HG02870 (cell line): ENCODE measurements at regions not wholly inside any gene's neighbourhood (a gene's known extent, or its start where the extent isn't known, plus 50 kb on each side); places are given as distances from the start of the nearest gene placed in this dataset.
"Not testable (repeated sequence)": the region's sequence is repeated elsewhere in the genome, so short reads cannot be mapped to it uniquely, and the experiment has no call there.

Source experiments
- ATAC-seq: cut with Tn5 transposase; IDR thresholded peaks from one replicate; pipeline ENCODE4 v1.9.1; 2021; ENCODE audit warnings: mild to moderate bottlenecking, moderate library complexity; ENCODE audit not compliant: unreplicated experiment

DNA sequence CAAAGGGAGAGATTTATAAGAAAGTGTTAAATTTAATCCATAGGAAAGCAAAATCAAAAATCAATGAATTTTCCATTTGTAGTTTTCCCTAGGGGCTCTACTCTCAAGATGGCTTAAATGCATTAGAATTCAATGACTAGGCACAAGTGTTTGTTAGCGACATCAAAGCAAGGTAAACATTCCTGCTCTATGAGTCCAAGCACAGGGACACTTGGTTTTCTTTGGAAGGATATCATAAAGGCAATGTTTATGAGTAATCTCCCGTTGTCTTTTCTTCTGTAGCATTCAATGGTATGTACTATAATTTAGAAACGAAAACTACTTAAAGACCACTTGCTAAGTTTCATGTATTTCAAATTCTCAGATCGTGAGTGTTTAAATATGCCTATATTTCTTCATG lies 54.8 kb upstream of the ZNF717 start:
- ATAC-seq: not testable (repeated sequence)

DNA sequence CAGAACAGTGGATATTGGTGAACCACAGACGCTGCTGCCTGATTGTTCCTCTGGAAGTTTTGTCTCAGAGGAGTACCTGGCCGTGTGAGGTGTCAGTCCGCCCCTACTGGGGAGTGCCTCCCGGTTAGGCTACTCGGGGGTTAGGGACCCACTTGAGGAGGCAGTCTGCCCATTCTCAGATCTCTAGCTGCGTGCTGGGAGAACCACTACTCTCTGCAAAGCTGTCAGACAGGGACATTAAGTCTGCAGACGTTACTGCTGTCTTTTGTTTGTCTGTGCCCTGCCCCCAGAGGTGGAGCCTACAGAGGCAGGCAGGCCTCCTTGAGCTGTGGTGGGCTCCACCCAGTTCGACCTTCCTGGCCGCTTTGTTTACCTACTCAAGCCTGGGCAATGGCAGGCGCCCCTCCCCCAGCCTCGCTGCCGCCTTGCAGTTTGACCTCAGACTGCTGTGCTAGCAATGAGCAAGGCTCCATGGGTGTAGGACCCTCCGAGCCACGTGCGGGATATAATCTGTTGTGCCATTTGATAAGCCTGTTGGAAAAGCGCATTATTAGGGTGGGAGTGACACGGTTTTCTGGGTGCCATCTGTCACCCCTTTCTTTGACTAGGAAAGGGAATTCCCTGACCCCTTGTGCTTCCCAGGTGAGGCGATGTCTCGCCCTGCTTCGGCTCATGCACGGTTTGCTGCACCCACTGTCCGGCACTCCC lies 65.1 kb upstream of the ZNF717 start:
- ATAC-seq: not testable (repeated sequence)

DNA sequence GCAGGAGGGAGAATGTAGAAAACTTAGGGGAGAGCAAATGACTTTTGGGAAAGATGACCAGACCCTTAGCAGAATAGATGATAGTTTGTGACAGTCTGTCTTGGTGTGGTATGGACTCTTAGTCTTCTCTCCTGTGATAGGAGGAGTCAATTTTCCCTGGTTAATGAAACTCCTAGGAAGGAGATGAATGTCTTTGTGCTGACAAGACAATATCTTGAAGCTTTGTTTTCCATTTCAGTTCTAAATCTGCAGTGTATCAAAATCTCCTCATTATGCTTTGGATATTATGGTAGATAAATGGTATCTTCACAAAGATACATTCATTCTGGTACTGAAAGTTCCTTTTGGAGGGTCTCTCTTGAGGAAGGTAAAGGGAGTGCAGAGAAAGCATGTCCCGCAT lies 77.8 kb upstream of the ZNF717 start:
- ATAC-seq: no peak

DNA sequence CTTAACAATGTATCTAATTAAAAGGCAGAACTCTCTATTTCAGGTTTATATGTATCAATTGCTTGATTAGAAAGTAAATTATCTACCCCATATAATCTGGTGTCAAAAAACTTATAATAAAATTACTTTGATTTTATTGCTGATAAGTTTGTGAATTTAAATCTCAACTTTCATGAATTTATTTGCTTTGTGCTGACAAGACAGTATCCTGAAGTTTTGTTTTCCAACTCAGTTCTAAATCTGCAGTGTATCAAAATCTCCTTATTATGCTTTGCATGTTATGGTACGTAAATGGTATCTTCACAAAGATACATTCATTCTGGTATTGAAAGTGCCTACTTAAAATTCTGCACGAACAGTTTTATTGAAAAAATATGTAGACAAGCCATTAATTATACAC lies 78.5 kb upstream of the ZNF717 start:
- ATAC-seq: no peak

DNA sequence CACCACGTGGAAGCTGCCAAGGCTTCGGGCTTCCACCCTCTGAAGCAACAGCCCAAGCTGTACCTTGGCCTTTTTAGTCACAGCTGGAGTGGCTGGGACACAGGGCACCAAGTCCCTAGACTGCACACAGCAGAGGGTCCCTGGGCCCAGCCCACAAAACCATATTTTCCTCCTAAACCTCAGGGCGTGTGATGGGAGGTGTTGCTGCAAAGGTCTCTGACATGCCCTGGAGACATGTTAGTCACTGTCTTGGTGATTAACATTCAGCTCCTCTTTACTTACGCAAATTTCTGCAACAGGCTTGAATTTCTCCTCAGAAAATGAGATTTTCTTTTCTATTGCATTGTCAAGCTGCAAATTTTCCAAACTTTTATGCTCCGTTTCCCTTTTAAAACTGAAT lies 98.4 kb upstream of the ZNF717 start:
- ATAC-seq: not testable (repeated sequence)

DNA sequence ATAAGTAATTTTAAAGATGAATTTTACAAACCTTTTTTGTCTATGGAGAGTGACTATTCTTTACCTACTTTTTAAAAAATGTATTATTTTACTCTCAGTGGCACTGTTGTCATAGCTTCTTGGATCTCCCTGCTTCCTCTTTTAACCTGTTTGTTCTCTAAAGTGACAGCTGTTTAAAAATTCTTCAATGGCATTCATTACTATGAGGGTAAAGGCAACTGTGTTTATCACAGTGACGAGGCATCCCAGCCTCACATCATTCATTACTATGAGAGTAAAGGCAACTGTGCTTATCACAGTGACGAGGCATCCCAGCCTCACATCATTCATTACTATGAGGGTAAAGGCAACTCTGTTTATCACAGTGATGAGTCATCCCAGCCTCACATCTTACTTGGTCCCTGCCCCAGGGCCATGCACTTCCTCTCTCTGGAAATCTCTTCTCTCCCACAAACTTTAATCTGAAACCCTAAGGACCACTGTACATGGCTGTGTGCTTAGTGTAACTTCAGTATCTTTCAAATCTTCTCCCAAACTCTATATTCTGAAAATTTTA lies 101.7 kb upstream of the ZNF717 start:
- ATAC-seq: no peak

DNA sequence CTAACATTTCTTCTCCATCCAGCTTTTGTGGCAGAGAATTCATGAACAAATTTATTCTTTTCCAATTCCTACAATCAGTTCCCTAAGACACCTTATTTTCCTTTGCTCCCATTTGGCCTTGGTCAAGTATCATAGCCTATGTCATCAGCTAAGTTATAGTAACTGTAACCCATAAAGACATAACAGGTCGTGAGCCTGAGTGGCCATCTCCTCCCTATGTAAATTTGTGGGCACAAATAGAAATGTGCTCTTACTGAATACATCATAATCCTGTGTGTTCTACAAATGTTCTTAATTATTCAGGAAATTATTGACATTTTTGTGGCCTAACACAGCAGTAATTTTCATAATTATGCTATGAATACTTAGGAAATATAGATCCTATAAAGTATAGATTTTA lies 108.9 kb upstream of the ZNF717 start:
- no peak for ATAC-seq

DNA sequence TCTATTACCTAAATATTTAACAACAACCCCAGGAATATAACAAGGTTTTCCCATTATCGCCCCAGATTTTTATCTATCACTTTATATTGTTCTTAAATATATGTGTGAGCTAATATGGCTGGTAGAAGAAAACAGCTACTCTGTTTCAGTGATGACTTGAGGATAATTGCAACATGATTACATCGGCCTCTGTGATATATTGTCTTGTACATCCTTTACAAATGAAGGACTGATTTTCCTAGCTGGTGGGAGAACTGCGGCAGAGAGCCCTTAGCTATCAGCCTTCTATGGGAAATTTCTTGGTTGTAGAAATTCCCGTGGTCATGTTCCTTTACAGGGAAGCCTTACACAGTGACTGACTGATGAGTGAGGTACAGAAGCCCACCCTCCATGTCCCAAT lies 110.9 kb upstream of the ZNF717 start:
- no peak for ATAC-seq

DNA sequence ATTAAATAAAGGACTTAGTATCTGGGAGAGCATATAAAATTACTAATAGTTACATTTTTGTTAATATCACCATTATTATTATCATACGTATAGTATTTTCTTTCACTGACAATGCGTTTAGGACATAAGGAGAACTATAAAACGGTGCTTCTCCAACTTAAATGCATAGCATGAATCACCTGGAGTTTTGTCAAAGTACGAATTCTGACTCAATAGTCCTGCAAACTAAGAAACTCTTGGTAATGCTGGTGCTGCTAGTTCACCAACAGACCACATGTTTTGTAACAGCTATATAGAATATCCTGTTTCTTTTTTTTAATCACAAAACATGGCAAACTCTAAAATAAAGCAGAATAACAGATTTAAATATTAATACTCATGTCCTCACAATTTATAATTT lies 116.1 kb upstream of the ZNF717 start:
- ATAC-seq: not testable (repeated sequence)

DNA sequence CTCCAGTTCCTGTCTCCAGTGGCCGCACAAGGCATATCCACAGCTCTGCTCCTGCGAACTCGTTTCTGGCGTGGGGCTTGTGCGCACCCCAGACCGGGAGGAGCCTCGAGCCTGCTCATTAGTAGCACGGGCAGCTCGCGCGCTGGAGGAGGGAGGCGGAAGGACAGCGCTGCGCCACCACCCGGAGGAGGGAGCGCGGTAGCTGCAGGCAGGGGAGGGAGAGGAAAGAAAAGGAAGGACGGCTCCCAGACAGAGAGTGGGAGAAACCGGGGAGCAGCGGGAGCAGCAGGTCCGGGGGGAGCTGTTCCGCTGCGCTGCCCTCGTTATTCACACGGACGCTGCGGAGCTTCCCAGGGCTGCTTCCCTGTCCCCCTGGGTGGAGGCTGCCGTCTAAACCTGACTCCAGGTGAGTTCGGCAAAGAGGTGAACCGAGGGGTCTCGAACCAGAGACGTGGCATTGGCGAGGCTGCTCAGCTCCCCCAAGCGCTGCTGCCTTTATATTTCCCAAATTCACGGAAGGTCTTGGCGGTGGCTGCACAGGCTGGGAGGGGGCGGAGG lies 121.3 kb upstream of the ZNF717 start:
- ATAC-seq: no peak

DNA sequence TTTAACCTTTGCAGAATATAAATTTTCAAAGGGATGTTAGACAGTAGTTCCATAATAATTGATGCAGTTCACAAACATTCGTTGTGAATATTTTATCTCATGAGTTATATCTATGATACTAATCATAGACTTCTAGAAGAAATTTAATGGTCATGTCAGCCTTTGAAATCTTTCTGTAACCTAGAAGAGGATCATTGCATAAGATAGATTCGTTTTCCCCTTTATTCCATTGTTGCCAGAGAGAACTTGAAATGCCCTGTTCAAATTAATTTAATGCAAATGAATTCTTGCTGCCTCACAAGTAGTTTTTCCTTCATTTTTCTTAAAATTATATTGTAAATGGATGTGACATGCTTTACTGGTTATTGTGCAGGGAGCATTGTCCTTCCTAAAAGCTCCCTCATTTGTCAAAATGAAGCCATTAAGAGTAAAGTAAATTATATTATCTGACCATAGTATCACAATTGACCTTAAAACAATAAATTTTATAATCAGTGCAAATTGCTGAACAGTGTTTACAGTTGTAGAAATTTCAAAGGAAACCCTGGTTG lies 128.5 kb upstream of the ZNF717 start:
- ATAC-seq: no peak

DNA sequence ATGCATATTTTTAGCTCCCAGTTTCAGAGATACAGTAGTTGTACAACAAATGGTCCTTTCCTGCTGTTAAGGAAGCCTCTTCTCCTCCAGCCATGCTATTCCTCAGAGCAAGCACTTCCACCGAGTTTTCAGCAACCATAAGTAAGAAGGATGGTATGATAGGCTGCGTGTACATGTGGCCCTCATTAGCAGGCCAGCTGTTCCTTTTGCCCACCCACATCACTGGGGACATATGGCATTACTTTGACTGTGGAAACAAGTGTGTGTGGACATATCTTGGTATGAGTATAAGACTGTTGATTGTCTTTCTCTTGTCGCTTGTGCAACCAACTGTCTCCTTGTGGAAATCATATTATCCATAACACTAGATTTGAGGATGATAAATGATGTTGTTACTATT lies 129.4 kb upstream of the ZNF717 start:
- not testable (repeated sequence) for ATAC-seq

DNA sequence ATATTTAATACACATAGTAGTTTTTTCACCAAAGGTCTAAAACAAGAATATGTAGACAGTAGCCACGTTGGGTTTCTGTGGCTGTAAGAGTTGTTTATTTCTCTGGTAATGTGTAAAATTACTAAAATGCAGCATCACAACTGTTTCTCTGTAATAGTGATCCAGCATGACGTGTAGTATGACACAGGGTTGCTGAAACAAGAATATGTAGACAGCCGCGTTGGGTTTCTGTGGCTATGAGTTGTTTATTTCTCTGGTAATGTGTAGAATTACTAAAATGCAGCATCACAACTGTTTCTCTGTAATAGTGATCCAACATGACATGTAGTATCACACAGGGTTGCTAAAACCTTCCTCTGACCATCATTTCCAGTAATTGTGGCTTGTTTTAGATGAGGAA lies 153.6 kb upstream of the ZNF717 start:
- ATAC-seq: no peak

DNA sequence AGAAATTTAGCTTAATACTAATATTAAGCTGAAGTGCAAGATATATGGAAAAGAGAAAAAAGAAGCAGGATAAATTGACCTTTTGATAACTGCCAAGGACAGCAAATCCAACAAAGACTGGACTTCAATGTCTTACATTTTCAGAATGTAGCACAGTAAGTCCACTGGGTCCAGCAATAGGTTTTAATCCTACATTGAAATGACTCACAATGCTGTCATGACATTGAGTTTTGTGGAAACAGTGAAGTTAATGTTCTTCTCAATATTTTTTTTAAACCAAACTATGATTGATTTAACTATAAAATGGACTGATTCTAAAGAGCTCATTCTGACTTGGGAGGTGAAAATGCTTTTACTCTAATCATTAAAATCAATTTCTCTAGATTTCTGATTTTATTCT lies 166.6 kb upstream of the ZNF717 start:
- ATAC-seq: no peak

DNA sequence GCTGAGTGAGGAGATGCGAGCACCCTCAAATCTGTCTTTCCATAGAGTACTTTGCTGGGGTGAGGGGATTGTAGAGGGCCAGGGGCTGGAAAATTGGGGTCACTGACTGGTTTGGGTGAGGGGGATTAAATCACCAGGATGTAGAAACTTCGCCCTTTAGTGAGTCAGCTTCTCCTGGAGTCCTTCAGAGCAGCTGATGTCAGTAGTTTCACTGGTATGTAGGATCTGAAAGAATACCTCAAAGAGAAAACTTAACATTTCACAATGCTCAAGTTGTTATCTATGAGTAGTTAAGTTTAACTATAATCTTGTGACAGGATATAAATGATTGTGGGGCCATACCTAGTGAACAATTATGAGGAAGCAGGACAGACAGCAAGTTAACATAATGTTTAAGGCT lies 174.7 kb upstream of the ZNF717 start:
- ATAC-seq: not testable (repeated sequence)

DNA sequence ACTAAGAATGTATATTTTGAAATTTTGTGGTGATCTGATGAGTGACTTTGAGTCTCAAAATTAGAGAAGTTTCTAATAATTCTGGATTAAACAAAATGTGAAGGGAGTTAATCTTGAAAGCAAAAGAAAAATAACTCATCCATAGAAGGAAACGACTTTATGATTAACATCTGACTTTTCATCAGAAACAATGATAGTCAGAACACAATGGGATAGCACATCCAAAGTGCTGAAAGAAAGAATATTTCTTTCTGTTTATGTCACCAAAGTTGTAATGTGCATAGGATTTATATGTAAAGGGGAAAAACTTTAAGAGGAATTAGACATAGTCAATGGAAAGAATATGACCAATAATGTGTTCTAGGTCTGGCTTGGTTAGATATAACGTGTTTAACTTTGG lies 176.7 kb upstream of the ZNF717 start:
- ATAC-seq: not testable (repeated sequence)

DNA sequence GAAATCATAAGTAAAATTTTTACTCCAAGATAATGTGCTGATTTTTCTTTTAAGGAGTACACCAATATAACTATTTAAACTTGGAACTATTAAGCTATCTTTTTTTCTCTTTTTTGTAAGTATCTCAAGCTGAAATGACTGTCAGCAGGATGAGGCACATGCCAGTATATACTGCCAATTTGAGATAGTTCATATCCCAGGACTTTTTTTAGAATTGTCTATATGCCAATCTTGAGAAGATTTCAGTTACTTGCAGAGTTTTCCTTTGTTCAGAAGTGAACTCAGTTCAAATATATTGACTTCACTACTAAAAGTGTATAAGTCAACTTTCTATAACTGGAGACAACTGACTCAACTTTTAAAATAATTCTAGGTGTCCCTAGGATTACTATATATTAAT lies 181.7 kb upstream of the ZNF717 start:
- ATAC-seq: no peak

DNA sequence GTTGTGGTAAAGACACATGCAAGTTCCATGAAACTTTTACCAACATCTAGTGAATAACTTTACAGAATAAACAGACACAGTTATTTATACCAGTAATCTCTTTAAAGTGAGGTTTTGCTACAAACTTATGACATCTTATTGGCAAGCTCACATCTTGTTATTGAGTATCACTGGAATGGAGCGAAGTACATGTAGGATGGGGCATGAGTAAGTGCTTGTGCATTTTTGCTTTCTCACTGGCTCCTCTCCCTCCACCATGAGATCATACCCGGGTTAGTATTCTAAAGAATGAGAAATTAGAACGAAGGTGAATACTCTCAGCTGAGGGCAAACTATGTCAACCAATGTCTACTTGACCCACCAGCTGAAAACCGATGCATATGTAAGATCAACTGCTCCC lies 193.3 kb upstream of the ZNF717 start:
- ATAC-seq: no peak

DNA sequence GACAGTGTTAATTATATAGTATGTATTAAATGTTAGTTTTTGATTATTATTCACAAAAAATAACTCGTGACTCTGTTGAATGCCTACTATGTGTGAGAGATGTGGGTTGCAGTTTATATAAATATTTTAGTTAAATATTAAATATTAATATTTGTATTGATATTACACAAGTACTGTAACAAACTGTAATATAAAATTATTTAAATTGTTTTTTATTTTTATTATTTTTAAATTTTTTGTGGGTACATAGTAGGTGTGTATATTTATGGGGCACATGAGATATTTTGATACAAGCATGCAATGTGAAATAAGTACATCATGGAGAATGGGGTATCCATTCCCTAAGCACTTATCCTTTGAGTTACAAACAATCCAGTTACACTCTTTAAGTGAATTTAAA lies 196.1 kb upstream of the ZNF717 start:
- ATAC-seq: no peak

DNA sequence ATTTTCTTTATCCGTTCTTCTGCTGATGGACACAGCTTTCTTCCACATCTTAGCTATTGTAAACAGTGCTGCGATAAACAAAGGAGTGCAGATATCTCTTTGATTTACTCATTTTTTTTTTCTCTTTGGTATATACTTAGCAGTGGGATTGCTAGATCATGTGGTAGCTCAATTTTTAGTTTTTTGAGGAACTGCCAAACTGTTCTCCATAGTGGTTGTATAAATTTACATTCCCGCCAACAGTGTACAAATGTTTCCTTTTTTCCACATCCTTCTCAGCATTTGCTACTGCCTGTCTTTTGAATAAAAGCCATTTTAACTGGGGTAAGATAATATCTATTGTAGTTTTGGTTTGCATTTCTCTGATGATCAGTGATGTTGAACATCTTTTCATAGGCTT lies 196.8 kb upstream of the ZNF717 start:
- no peak for ATAC-seq

DNA sequence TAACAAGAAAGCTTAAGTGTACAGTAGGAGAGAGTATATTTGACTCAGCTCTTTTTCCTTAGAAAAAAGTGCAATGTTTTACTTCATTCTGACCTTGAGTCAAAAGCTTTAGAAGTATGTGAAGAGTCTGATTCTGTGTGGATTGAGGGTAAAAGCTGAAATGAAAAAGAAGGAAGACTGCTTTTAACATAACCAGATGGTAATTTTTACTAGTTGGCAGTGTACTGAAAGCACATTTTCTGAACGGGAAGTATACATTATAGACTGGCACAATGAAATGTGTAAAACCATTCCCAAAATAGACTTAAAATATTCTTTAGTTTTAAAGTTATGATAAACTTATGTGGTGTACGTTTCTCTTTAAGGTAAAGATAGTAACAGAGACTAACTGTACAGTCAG lies 197.8 kb upstream of the ZNF717 start:
- no peak for ATAC-seq

DNA sequence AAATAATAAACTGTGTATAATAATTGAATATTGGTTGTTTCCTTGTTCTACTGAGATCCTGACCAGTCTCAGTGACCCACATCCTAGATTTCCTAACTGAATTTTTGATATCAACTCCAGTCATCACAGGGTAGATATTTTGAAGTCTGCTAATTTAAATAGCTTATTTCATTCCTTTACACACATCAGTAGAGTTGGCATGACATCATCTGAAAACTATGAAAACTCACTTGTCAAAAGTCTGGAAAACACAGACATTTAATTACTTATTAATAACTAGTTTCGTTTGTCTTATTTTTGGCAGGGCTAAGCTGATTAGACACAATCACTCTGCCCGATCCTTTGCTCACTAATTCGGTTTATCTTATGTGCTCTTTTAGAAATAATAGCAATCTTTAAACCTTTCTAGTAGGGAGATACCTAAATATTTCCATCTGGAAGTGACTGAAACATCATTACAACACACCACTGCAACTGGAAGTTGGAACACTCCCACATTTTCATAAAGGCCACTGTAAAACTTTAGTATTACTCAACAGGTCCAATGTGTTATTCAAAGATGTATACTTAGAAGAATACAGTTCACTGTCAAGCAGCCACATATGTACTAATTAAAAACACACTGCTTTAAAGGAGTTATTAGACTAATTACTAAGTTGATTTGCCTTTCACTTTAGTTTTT lies 198.4 kb upstream of the ZNF717 start:
- no peak for ATAC-seq
